HG03095 (cell line): ENCODE measurements at regions not wholly inside any gene's neighbourhood (a gene's known extent, or its start where the extent isn't known, plus 50 kb on each side); places are given as distances from the start of the nearest gene placed in this dataset.

Experiments
- ATAC-seq: cut with Tn5 transposase; IDR thresholded peaks from one replicate; pipeline ENCODE4 v1.9.1; 2021; ENCODE audit warnings: moderate library complexity; ENCODE audit not compliant: unreplicated experiment

GRCh38 chr2:104790100-104790811 lies 63.7 kb upstream of the POU3F3 start:
- no peak for ATAC-seq

GRCh38 chr2:104790901-104791495 lies 62.9 kb upstream of the POU3F3 start:
- no peak for ATAC-seq

GRCh38 chr2:104793966-104794365 lies 59.9 kb upstream of the POU3F3 start:
- no peak for ATAC-seq

- ATAC-seq: no peak
Observed at GRCh38 chr2:104794441-104794840, 59.5 kb upstream of the POU3F3 start.
